GM20000 (cell line): ENCODE measurements at regions not wholly inside any gene's neighbourhood (a gene's known extent, or its start where the extent isn't known, plus 50 kb on each side); places are given as distances from the start of the nearest gene placed in this dataset.

Experiments used
- DNase-seq: peaks from one replicate; pipeline ENCODE4 v3.0.0; 2012; ENCODE audit warnings: low spot score
- CTCF ChIP-seq: IDR thresholded peaks from 2 replicates; pipeline ENCODE4 v1.5.1; 2012; ENCODE audit warnings: mild to moderate bottlenecking, control low read depth; ENCODE audit errors: extremely low read depth, missing control alignments

- no peak for DNase-seq
- TF ChIP-seq CTCF: no peak
Measured at GRCh38 chr9:115254287-115255180, 136.6 kb upstream of the TNC start.

- no peak for TF ChIP-seq CTCF
- DNase-seq: no peak
Measured at GRCh38 chr9:115261656-115262081, 143.7 kb upstream of the TNC start.

- no peak for DNase-seq
Measured at GRCh38 chr9:115262477-115262876, 144.5 kb upstream of the TNC start.

DNA sequence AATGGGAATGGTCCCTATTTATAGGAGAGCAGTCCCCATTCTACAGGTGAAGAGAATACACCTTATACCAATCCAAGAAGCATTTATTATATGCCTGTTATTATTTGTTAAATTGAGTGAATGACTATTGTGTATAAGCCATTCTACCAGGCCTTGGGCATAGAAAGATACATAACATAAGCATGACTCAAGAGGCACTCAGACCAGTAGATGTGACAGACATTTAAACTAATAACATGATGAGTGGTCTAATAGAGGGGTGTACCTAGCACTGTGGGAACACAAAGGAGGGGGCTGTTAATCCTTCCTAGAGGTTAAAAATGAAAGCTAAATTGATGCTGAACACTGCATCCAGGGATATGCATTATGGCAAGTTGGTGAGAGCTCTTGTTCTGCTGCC is 145.0 kb upstream of the TNC start:
- TF ChIP-seq CTCF: no peak
- no peak for DNase-seq

More at GRCh38 chr9:115262477-115262876, 144.5 kb upstream of the TNC start:
- no peak for TF ChIP-seq CTCF

DNA sequence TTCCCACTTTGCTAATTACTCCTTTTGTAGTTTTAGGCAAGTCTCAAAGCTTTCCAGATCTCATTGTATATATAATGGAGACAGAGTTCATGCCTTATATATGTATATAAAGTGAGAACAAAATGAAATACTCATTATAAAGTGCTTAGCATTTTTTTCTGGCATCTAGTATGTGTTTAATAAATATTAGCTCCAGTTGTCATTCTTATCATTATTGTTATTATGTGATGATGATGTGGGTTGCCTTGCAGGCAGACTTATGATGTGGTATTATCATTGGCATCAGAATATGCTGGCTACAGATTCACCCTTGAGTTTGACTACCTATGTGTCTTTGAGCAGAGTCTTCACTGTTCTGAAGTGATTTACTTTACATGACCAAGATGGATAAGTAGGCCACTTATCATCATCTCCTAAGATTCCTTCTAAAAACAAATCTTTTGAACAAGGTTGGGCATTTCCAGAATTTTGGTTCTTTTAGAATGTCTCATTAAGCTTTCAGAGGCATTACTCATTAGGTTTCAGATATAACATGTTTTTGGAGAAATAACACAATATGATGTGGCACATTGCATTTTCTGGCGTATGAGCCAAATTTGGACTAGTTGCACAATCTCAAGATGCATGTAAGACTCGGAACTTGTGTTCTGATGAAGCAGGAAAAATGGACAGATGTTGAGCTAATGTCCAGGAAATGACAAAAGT is 145.6 kb upstream of the TNC start:
- DNase-seq: no peak
- TF ChIP-seq CTCF: no peak

DNA sequence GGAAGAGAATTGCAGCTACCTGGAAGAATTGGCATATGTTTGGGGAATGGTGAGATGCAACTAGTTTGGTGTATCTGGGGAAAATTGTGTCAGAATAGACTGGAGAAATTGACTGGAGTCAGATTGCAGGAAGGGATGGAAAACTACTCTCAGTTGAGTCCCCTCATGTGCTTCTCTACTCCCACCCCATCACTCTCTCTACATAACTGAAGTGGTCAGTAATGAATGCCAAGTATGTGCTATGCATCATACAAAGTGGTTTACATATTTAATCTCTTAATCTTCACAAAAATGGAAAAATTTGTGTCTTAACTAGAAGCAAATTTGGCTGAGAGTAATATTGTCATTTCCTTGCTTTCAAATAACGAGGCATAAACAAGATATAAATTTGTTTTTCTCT is 146.4 kb upstream of the TNC start:
- no peak for DNase-seq
- TF ChIP-seq CTCF: no peak

DNA sequence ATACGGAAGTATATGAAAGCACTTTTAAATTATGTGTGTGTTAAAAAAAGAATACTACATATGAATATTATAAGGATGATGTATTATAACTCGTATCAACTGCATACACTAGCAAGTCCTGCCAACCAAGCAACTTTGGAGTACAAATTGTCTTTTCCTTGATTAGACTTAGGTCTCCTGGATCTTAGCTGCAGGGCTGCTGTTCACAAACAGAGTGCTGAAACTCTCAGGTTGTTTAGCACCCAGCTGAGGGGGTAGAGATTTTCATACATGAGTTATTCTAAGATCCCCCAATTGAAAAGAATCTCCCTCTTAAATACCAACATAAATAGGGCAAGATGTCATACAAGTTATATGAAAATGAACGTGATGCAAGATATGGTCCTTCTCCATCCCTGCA is 149.8 kb upstream of the TNC start:
- DNase-seq: no peak
- no peak for TF ChIP-seq CTCF
